H9 (cell line): ENCODE measurements at regions not wholly inside any gene's neighbourhood (a gene's known extent, or its start where the extent isn't known, plus 50 kb on each side); places are given as distances from the start of the nearest gene placed in this dataset.

Experiments used
- DNase-seq: peaks from one replicate; pipeline ENCODE4 v3.0.0-alpha.2; 2017
- H2AFZ ChIP-seq: one replicate; pipeline ENCODE4 v1.6.1; 2013; ENCODE audit warnings: mild to moderate bottlenecking, low read length, control low read depth, moderate library complexity
- H2AK5ac ChIP-seq: 2 replicates; pipeline ENCODE4 v1.6.1; 2013; ENCODE audit warnings: low read length, control low read depth, mixed read lengths; ENCODE audit not compliant: insufficient read length
- H2BK120ac ChIP-seq: one replicate; pipeline ENCODE4 v1.6.1; 2013; ENCODE audit warnings: low read depth, mild to moderate bottlenecking, low read length, control low read depth, inconsistent platforms; ENCODE audit not compliant: poor library complexity, severe bottlenecking
- H2BK12ac ChIP-seq: 2 replicates; pipeline ENCODE4 v1.6.1; 2013; ENCODE audit warnings: low read length, control low read depth, mixed read lengths, low read depth; ENCODE audit not compliant: insufficient read length
- H2BK15ac ChIP-seq: 2 replicates; pipeline ENCODE4 v1.6.1; 2013; ENCODE audit warnings: low read depth, low read length, control low read depth
- H2BK20ac ChIP-seq: one replicate; pipeline ENCODE4 v1.6.1; 2013; ENCODE audit warnings: low read depth, mild to moderate bottlenecking, low read length, control low read depth, inconsistent platforms; ENCODE audit not compliant: poor library complexity, severe bottlenecking
- H2BK5ac ChIP-seq: 2 replicates; pipeline ENCODE4 v1.6.1; 2013; ENCODE audit warnings: low read length, control low read depth, mixed read lengths; ENCODE audit not compliant: insufficient read length
- H3K14ac ChIP-seq: 2 replicates; pipeline ENCODE4 v1.6.1; 2013; ENCODE audit warnings: low read length, control low read depth; ENCODE audit not compliant: insufficient read depth
- H3K18ac ChIP-seq: 2 replicates; pipeline ENCODE4 v1.6.1; 2013; ENCODE audit warnings: low read depth, mild to moderate bottlenecking, mixed read lengths, low read length, control low read depth; ENCODE audit not compliant: insufficient read length
- H3K23ac ChIP-seq: 2 replicates; pipeline ENCODE4 v1.6.1; 2013; ENCODE audit warnings: low read length, control low read depth, mixed read lengths, low read depth; ENCODE audit not compliant: insufficient read length
- H3K23me2 ChIP-seq: 2 replicates; pipeline ENCODE4 v1.6.1; 2013; ENCODE audit warnings: low read depth, mild to moderate bottlenecking, mixed read lengths, low read length, control low read depth; ENCODE audit not compliant: insufficient read length, poor library complexity, severe bottlenecking
- H3K27ac ChIP-seq: 2 replicates; pipeline ENCODE4 v1.5.1; 2013; ENCODE audit warnings: low read length, control low read depth, mixed read lengths, low read depth; ENCODE audit not compliant: insufficient read length
- H3K27me3 ChIP-seq: 2 replicates; pipeline ENCODE4 v1.6.1; 2013; ENCODE audit warnings: low read length, control low read depth, inconsistent platforms; ENCODE audit not compliant: insufficient read depth
- H3K4ac ChIP-seq: 2 replicates; pipeline ENCODE4 v1.6.1; 2013; ENCODE audit warnings: low read depth, mild to moderate bottlenecking, control low read depth, inconsistent platforms, low read length, moderate library complexity
- H3K4me1 ChIP-seq: 2 replicates; pipeline ENCODE4 v1.6.1; 2013; ENCODE audit warnings: low read length, control low read depth, inconsistent platforms; ENCODE audit not compliant: insufficient read depth
- H3K4me2 ChIP-seq: 2 replicates; pipeline ENCODE4 v1.6.1; 2013; ENCODE audit warnings: low read length, control low read depth, mixed read lengths; ENCODE audit not compliant: insufficient read length, insufficient read depth
- H3K56ac ChIP-seq: 2 replicates; pipeline ENCODE4 v1.6.1; 2013; ENCODE audit warnings: low read depth, mild to moderate bottlenecking, mixed read lengths, low read length, control low read depth; ENCODE audit not compliant: insufficient read length
- H3K79me1 ChIP-seq: 2 replicates; pipeline ENCODE4 v1.6.1; 2013; ENCODE audit warnings: low read depth, mild to moderate bottlenecking, moderate library complexity, low read length, control low read depth, inconsistent platforms; ENCODE audit not compliant: insufficient read depth, poor library complexity, severe bottlenecking
- H3K79me2 ChIP-seq: 2 replicates; pipeline ENCODE4 v1.6.1; 2013; ENCODE audit warnings: low read length, control low read depth, inconsistent platforms; ENCODE audit not compliant: insufficient read depth
- H3K9ac ChIP-seq: 2 replicates; pipeline ENCODE4 v1.6.1; 2013; ENCODE audit warnings: low read length, control low read depth, mixed read lengths; ENCODE audit not compliant: insufficient read length; ENCODE audit errors: extremely low read depth
- H3K9me3 ChIP-seq: one replicate; pipeline ENCODE4 v1.6.1; 2013; ENCODE audit warnings: low read depth, low read length, inconsistent platforms; ENCODE audit not compliant: control insufficient read depth
- H3T11ph ChIP-seq: one replicate; pipeline ENCODE4 v1.6.1; 2013; ENCODE audit warnings: mild to moderate bottlenecking, low read length, control low read depth, inconsistent platforms
- H4K20me1 ChIP-seq: one replicate; pipeline ENCODE4 v1.6.1; 2013; ENCODE audit not compliant: control insufficient read depth, insufficient read length, insufficient read depth
- H4K5ac ChIP-seq: 2 replicates; pipeline ENCODE4 v1.6.1; 2013; ENCODE audit warnings: low read depth, mild to moderate bottlenecking, mixed read lengths, low read length, control low read depth; ENCODE audit not compliant: insufficient read length
- H4K8ac ChIP-seq: replicated peaks from 2 replicates; pipeline ENCODE4 v1.6.1; 2013; ENCODE audit warnings: low read length, control low read depth, mixed read lengths, low read depth; ENCODE audit not compliant: insufficient read length
- H4K91ac ChIP-seq: 2 replicates; pipeline ENCODE4 v1.6.1; 2013; ENCODE audit warnings: low read depth, mild to moderate bottlenecking, moderate library complexity, mixed read lengths, low read length, control low read depth; ENCODE audit not compliant: insufficient read length
- H3K27ac Mint-ChIP-seq, 3 experiments: 2 replicates in 2 of 3; 3 replicates in 1 of 3; pipeline ENCODE4 v1.8.0; 2020 to 2021; ENCODE audit warnings: mixed read lengths in 3 of 3, mild to moderate bottlenecking in 1 of 3, moderate library complexity in 1 of 3
- H3K27me3 Mint-ChIP-seq: 2 replicates; pipeline ENCODE4 v1.8.0; 2021; ENCODE audit warnings: low read depth, mild to moderate bottlenecking, moderate library complexity, mixed read lengths
- H3K36me3 Mint-ChIP-seq, 3 experiments: 2 replicates in 2 of 3; 3 replicates in 1 of 3; pipeline ENCODE4 v1.8.0; 2020 to 2021; ENCODE audit warnings: low read depth in 3 of 3, mixed read lengths in 3 of 3; ENCODE audit not compliant: insufficient read depth in 1 of 3
- H3K4me1 Mint-ChIP-seq, 2 experiments: 2 replicates each; pipeline ENCODE4 v1.8.0; 2020; ENCODE audit warnings: mixed read lengths in 2 of 2
- H3K4me3 Mint-ChIP-seq, 2 experiments: 2 replicates in 1 of 2; 3 replicates in 1 of 2; pipeline ENCODE4 v1.8.0; 2020 to 2021; ENCODE audit warnings: mild to moderate bottlenecking in 2 of 2, mixed read lengths in 2 of 2, moderate library complexity in 1 of 2
- H3K9me3 Mint-ChIP-seq, 2 experiments: 2 replicates in 1 of 2; 3 replicates in 1 of 2; pipeline ENCODE4 v1.8.0; 2020; ENCODE audit warnings: mild to moderate bottlenecking in 2 of 2, mixed read lengths in 2 of 2, moderate library complexity in 1 of 2
- CTCF ChIP-seq: fragments of 200-600 bp; sonication (generic); conservative IDR thresholded peaks from 3 replicates; pipeline ENCODE4 v1.8.0; 2021; ENCODE audit warnings: antibody characterized with exemption, mild to moderate bottlenecking
- WGBS: extraction: QIAGEN DNeasy Blood & Tissue Kit; methylation state at CpG from one replicate; pipeline ENCODE4 v1.1.7; 2013; ENCODE audit warnings: missing lambda C conversion rate, low lambda C conversion rate, mixed read lengths; ENCODE audit not compliant: insufficient read length; ENCODE audit errors: extremely low coverage; 5-methylcytosine and 5-hydroxymethylcytosine counted together

- Histone ChIP-seq H3K27ac (no peak overlapping the region), H3K56ac (no peak overlapping the region), H2BK120ac (no peak overlapping the region), H3K79me2 (no peaks in the 10 kb centered on the region), H3K79me1 (no peaks in the 10 kb centered on the region), H3K4ac (no peak overlapping the region), H3K18ac (no peak overlapping the region), H3K4me1 (no peaks in the 10 kb centered on the region; the same call in 1 of the 2 replicates), H4K91ac (no peak overlapping the region), H2BK5ac (no peak overlapping the region), H4K20me1 (no peaks in the 10 kb centered on the region), H2AK5ac (no peak overlapping the region), H3K9ac (no peak overlapping the region), H2BK15ac (no peak overlapping the region), H3K14ac (no peak overlapping the region), H3K4me2 (no peak overlapping the region), H3K27me3 (no peaks in the 10 kb centered on the region), H4K5ac (no peak overlapping the region), H4K8ac (no peak overlapping the region), H3K23me2 (no peaks in the 10 kb centered on the region), H3K23ac (no peak overlapping the region), H2BK12ac (no peak overlapping the region), H2BK20ac (no peak overlapping the region), H2AFZ (no peak overlapping the region), H3T11ph (no peak overlapping the region), H3K9me3 (no peaks in the 10 kb centered on the region)
- Mint-ChIP-seq H3K36me3 (no peaks in the 10 kb centered on the region), H3K9me3 (no peaks in the 10 kb centered on the region), H3K27me3 (no peaks in the 10 kb centered on the region), H3K4me3 (no peak overlapping the region), H3K27ac (peak overlapping the region in 1 of 3 experiments; percentile 86; a peak in 2 of 7 replicates), H3K4me1 (peaks cover 13 to 15% of the 10 kb centered on the region in 2 experiments)
- DNase-seq: peak; percentile 39
- WGBS: no CpG with 5 or more reads among the region's 4 CpGs
- peak; percentile 65 for TF ChIP-seq CTCF
Observed at GRCh38 chr7:121752706-121753105, 120.3 kb upstream of the PTPRZ1 start.
